Activated CD8-positive, alpha-beta memory T cell treated with anti-CD3 and anti-CD28 coated beads for 1 hour (primary cell): ENCODE measurements at regions not wholly inside any gene's neighbourhood (a gene's known extent, or its start where the extent isn't known, plus 50 kb on each side); places are given as distances from the start of the nearest gene placed in this dataset.

ENCODE experiments used
- DNase-seq, 2 donors: peaks; one replicate each; pipeline ENCODE4 v3.0.0-alpha.2; 2020; ENCODE audit warnings: low read depth in 1 of 2; ENCODE audit errors: extremely low read depth in 1 of 2

DNA sequence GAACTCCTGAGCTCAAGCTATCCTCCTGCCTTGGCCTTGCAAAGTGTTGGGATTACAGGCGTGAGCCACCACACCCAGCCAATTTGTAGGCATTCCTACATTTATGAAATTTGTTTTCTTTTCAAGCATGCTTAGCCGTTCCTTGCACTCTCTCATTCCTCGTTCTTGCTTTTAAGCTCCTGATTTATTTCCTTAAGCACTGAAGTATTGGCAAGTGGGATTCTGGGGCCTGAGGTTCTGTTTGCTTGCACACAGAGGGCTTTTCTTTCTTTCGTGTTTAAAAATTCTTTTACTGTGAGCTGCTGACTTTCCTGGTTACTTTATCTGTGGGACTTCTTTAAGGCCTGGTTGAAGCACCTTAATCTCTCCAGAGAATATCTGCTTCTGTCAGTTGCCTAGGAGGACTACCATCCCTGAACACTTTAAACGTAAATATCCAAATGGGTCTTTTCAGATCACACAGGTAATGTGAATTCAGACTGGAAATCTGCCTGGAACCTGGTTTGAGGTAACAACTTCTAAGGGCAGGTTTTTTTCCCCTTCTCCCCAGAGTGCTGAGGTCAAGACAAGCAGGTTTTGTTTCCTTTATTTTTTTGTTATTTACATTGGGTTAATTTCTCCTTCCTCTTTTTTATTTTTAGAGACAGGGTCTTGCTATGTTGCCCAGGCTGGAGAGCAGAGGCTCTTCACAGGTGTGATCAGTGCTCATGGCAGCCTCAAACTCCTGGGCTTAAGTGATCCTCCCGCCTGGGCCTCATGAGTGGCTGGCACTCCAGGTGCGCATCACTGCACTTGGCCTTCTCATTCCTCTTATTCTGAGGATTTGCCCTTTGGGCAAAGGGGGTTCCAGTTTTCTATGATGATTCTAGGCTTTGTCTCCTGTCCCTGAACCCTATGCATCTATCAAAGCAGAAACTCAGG is 102.9 kb downstream of the PFKFB3 start:
- no peak for DNase-seq

DNA sequence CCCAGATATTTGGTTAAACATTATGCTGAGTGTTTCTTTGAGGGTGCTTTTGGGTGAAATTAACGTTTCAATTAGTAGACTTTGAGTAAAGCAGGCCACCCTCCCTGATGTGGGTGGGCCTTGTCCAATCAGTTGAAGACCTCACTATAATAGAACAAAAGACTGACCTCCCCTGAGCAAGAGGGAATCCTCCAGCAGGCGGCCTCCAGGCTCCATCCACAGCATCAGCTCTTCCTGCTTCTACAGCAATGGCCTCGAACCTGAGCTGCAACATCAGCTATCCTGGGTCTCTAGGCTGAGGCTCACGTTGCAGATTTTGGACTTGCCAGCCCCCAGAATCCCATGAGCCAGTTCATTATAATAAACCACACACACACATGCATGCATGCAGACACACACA is 104.2 kb downstream of the PFKFB3 start:
- no peak for DNase-seq

DNA sequence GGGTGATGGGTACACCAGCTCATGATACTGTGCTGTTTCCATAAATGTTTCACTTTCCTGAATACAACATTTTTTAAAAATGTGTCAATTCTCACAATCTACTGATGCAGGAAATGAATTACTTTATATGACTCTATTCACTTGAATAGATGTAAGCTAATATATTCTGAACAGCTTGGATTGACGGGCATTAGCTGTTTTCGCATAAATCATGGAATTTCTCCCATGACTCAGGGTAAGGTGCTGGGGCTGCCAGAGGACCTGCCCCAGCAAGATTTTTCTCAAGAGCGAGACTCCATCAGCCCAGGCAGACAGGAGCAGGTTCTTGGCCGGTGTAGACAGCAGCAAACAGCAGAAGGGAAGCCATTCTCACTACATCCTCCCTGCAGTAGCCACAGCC is 107.1 kb downstream of the PFKFB3 start:
- DNase-seq: no peak

DNA sequence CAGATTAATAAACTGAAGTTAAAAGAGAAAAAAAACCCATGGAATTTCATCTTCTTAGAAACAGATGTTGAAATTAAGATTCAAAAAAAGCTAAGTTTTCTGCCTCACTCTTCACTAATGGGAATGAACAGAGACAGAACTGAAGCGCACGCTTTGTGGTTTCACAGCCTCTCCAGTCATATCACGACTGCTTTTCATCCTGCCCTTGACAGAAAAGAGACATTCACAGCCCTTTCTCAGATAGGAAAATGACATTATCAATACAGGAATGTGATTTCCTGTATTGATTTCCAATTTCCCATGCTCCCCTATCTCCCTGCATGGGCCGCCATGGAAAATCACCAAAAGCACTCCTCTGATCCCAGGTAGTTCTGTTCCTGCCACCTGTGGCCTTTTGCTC is 108.2 kb downstream of the PFKFB3 start:
- no peak for DNase-seq

DNA sequence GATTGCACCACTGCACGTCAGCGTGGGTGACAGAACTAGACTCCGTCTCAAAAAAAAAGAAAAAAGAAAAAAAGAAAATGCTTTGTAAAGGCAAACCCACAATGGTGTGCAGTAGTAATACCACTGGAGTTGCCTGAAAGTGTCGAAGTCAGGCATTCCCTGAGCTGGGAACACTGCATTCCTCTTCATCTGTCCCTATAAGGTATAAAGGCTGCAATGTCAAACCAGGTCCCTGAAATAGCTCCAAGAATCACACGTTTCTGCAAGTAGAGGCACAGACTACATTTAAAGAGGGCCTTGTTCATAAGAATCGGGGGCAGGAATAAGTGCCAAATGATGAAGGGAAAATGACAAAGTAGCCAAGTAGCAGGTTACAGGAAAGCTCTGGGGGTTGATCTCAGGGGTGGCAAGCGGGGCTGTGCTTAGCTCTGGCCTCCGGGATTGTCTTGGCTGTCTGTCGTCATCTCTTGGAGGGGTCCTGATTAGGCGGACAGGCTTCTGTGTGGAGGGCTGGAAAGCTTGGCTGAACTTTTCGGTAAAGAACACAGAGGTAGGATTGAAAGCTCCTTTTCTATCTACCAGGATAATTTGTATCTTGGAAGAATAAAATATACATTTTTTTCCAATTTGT is 109.1 kb downstream of the PFKFB3 start:
- no peak for DNase-seq

DNA sequence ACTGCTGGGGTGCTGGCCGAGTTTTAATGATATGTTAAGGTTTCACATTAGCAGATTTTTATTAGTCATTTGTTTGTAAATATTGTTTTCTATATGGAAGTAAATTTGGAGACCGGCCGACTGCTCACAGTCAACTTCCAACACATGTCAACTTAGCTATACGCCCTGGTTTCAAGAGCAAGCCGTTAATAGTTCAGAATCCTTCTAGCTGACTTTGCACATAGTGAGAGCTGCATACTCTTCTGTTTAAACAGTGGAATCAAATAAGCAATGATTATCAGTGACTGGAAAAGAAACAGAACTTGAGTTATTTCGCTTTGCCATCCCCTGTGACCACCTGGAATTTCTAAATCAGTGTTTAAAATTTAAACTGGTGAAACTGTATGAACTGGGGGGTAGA is 109.9 kb downstream of the PFKFB3 start:
- DNase-seq: no peak

DNA sequence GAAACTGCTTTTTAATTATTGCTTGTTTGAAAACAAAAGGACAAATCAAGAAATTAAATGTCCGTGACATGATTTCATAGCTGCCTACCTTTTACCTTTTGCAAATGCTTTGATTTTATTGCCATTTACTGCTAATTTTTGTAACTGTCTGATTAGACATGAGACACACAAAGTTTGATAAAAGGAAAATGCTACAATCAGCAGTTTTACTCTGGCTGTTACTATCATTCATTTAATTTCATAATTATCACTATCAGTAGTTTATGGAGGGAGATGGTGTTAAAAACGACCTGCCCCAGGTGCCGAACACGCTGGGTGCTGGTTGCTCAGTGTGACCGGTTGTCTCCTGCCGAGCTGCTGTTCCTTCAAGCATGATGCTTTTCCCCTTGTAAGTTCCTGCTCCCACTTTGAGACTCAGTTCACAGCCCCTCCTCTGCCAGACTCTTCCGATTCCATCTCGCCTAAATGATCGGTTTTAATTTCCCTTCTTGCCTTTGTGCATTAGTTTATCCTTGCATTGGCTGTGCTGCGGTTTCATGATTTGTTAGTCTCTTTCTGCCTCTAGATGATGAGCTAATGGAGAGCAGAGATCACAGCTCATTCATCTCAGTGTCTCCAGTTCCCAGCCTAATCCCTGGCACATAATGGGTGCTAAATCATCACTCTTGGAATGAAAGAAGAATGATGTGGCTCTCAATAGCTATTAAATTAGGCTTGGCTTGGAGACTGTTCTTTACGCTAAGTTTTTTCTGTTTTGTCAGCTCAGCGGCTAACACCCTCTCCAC is 110.6 kb downstream of the PFKFB3 start:
- no peak for DNase-seq

DNA sequence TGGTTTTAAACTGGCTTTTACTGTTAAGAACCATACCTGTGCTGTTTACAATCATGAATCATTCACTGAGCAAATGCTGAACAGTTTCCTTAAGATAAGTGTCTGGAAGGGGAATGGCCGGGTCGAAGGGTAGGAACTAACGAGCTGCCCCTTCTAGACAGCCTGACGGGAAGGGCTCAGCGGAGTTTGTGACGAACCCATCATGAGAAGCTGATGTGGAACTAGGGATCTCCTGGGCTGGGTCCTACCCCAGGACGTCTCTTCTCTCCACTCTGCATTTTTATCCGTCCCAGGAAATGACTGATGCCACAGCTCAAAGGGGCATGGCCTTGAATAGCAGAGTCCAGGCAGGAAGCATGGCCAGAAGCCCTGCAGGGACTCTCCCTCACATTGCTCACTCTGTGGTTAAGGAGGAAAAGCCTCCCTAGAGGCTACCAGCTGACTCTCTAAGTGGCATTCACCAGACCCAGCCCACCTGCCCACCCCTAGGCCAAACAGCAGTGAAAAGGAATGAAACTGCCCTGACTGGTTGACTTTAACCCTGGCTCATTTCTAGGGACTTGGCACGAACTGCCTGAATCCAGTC is 112.0 kb downstream of the PFKFB3 start:
- DNase-seq: no peak

DNA sequence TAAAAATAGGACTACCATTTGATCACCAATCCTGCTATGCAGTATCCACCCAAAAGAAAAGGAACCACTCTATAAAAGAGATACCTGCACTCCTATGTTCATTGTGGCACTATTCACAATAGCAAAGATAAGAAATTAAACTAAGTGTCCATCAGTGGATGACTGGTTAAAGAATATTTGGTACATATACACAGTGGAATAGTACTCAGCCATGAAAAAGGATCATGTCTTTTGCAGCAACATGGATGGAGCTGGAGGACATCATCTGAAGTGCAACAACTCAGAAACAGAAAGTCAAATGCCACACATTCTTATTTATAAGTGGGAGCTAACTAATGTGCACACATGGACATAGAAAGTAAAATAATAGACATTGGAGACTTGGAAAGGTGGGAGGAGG is 116.4 kb downstream of the PFKFB3 start:
- no peak for DNase-seq

DNA sequence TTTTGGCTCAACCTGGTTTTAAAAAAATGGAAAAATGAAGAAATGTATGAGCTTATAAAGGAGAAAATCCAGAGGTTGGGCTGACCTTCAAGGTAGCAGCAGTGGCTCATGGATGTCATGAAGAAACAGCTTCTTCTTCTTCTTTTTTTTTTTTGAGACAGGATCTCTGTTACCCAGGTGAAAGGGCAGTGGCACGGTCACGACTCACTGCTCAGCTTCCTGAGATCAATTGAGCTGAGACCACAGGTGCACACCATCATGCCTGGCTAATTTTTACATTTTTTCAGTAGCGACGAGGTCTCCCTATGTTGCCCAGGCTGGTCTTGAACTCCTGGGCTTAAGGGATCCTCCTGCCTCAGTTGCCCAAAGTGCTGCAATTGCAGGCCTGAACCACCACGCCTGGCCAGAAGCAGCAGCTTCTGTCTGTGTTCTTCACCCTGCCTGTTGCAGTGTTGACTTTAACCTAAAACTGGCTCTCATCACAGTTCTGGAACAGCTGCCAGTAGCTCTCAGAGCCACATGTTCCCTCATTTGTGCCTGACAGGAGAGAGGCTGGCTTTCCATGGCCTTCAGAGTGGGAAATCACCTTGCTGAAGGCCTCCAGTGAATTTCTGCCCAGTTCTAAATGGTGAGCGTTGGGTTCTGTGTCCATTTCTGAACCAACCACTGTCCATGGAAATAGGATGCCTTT is 117.7 kb downstream of the PFKFB3 start:
- no peak for DNase-seq

DNA sequence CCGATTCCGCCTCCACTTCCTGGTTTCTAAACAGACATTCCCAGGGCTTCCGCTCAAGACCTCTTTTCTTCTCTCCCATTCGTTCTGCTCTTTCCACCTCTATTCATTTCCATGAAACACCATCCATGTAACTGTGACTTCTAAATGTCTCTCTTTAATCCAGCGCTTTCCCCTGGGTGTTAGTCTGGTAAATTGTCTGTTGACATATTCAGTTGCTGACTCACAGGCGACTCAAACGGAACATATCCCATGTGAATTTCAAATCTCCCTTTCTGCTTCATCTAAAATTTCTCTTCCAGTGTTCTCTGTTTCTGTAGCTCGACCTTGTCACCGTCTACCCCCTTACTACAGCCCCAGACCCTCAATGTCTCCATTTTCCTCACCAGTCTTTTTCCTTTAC is 119.1 kb downstream of the PFKFB3 start:
- no peak for DNase-seq

DNA sequence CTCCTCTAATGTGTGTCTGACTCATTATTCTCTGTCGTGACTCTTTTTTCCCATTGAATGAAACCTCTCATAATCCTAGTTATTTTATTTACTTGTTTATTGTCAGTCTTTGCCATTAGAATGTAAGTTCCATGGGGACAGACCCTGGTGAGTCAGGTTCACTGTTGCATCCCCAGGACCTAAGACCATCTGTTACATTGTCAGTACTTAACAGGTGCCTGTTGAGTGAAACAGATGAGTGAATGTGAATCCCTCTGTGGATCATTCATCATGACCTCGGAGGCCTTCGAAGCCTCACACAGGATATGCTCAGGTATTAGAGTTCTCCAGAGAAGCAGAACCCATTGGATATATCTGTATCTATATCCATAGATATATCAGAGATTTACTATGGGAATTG is 120.1 kb downstream of the PFKFB3 start:
- DNase-seq: no peak

DNA sequence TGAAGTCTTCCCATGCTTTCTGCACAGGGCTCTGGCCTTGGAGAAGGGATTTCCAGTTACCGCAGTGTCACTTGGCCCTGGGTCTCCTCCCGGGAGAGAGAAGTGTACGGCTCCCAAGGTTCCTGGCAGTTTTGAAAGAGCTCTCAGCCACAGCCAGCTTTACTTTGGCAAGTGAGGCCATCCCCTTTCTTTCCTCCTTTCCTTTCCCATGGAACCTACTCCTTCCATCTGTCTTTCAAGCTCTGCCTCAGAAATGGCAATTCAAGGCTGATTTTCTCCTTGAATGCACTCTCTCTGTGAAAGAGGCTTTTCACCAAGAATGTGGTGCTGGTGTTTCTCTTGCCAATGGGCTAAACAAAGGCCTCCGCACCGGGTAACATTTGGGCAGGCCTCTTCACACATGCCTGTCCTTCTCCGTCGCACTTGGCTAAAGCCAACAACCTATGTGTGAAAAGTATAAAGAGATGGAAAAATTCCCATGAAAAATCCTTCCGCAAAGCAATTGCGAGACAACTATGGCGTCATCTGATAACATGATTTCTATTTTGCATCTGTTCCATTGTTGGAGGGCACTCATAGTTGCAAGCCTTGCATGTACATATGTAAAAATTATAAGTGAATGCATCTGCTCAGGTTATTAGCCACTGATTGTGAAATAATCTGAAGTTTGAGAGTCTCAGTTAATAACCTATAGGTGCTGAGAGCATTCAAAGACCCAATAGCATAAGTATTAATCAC is 125.4 kb downstream of the PFKFB3 start:
- DNase-seq: no peak

DNA sequence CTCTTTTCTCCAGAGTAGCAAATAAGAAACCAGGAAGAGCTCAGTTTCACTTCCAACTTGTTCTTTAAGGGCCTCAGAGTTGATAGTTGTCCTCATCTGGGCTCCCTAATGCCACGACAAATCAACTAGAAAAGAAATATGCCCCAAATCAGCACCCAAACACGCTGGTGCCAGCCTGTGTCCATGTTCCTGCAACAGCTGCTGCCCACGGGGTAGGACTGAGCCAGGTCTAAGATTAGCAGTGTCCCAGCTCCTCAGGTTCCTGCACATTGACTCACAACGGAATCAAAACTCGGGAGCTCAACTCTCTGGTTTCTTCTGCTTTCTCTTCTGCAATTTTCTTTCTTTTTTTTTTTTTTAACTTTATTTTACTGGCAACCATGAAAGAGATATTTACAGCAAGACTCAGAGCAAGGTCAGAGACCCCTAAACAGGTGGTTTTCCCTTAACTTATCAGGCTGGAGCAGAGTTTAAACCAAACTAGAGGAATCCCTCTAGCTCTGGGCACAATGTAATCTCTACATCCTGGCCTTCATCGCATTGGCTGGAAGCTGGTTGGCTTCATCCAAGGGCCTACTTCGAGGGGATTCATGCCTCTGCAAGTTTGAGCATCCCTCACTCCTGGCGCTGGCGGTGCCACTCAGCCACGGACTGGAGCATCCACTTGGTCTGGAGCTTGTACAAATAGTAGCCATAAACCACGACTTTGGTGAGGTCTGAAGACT is 126.1 kb downstream of the PFKFB3 start:
- DNase-seq: no peak

DNA sequence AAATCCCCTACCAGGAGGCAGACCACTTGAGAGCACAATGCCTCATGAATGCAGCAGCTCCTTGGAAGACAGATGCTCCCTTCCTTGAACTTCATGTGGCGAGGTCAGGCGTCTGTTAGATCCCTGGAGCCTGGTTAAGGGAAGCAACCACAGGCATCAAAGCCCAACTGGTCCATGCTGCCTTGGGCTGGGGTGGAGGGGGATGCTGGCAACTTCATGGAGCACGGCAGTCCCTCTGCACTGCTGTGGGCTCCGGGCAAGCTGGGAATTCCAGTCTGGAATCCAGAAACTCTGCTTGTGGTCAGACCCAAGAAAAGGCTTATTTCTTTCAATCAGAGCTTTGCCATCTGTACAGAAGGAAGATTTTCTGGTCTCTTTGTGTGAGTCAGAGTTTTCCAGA is 130.4 kb downstream of the PFKFB3 start:
- DNase-seq: no peak

DNA sequence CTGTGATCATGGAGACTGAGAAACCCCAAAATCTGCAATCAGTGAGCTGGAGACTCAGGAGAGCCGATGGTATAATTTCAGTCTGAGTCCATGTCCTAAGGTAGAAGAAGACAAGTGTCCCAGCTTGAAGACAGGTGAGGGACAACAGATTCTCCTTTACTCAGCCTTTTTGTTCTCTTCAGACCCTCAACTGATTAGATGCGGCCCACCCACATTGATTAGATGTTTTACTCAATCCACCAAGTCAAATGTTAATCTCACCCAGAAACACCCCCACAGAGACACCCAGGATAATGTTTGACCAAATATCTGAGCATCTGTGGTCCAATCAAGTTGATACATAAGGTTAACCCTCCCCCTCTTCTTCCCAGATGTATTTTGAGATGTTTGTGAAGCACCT is 131.2 kb downstream of the PFKFB3 start:
- no peak for DNase-seq

DNA sequence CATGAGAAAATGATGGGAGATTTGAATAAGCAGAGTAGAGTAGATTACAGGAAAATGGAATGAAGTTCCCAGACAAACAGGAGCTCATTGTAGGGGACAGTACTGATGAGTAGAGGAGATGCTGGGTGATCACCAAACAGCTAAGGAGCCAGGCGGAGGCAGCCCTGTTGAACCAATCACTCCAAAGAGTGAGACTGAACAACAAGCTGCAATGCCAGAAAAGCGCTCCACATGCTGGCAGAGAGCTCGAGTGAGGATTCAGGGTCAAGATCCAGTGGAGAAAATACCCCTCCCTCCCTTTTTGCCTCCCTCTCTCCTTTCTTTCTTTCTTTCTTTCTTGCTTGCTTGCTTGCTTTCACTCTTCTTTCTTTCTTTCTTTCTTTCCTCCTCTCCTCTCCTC is 133.3 kb downstream of the PFKFB3 start:
- no peak for DNase-seq

DNA sequence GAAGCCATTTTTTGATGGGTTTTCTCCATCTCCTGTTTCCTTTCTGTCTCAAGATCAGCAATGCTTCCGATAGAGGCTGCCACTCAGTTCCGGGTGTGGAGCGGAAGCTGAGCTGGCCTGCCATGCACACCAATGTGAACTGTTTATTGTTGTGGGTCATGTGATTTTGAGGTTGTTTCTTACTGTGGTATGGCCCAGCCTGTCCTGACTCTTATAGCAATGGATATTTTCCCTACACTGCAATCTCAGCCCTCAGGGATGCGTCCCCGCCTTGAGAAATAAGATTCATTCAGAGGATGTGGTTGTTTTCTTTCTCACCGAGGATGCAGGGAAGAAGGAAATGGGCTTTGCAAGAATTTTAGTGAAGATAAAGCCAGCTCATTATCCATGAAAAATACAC is 134.7 kb downstream of the PFKFB3 start:
- no peak for DNase-seq

DNA sequence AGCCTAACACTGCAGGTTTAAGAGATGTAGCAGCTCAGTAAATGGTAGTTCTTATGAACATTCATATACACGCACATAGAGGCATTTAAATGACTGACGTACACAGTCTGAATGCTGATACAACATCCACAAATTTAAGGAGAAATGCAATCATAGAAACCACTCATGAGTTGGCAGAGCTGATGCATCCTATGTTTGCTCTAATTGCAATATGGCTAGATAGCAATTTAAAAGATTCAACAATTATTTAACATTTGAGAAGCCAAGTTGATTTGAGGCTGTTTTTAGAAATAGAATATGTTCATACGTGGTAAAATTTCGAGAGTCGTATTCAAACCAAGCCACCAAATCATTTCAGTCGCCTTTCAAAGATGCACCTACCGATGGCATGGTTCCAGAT is 135.6 kb downstream of the PFKFB3 start:
- no peak for DNase-seq
